IMR-90 (cell line): ENCODE measurements at regions not wholly inside any gene's neighbourhood (a gene's known extent, or its start where the extent isn't known, plus 50 kb on each side); places are given as distances from the start of the nearest gene placed in this dataset.

Experiments
- ATAC-seq: fragments of 200-7000 bp; cut with Tn5 transposase; 2 replicates; pipeline ENCODE4 v1.9.1; 2020; ENCODE audit warnings: low read depth, mild to moderate bottlenecking, moderate library complexity
- BruUV-seq: library from RNA; stranded (reverse); fragments of 400-500 nt; replicated peaks from 2 replicates; lab custom pipeline; 2021; lab: Mats Ljungman, UMichigan
- CTCF ChIA-PET: fragments of 300-600 bp; formaldehyde crosslinking; extraction: SDS; loops from one replicate; lab custom pipeline; 2021; ENCODE audit warnings: antibody characterized with exemption; lab: Yijun Ruan, JAX
- POLR2A ChIA-PET: fragments of 300-600 bp; sonication (Branson Sonifier 250); formaldehyde crosslinking; loops from one replicate; lab custom pipeline; 2022; ENCODE audit warnings: antibody characterized with exemption; ENCODE audit not compliant: unreplicated experiment; lab: Charles Lee
- DNase-seq: peaks from one replicate; pipeline ENCODE4 v3.0.0; 2013
- H2AFZ ChIP-seq: replicated peaks from 2 replicates; pipeline ENCODE3; 2013; ENCODE audit warnings: low read length, mild to moderate bottlenecking; ENCODE audit not compliant: poor library complexity
- H2AK5ac ChIP-seq: 2 replicates; pipeline ENCODE4 v1.6.1; 2013; ENCODE audit warnings: low read depth, low read length, inconsistent platforms
- H2AK9ac ChIP-seq: replicated peaks from 2 replicates; pipeline ENCODE3; 2013; ENCODE audit warnings: mild to moderate bottlenecking, low read depth, low read length, moderate library complexity; ENCODE audit not compliant: poor library complexity
- H2BK120ac ChIP-seq: 2 replicates; pipeline ENCODE4 v1.6.1; 2013; ENCODE audit warnings: low read depth, low read length, inconsistent platforms
- H2BK15ac ChIP-seq: 3 replicates; pipeline ENCODE4 v1.6.1; 2013; ENCODE audit warnings: low read depth, low read length, inconsistent platforms
- H2BK20ac ChIP-seq: 2 replicates; pipeline ENCODE4 v1.6.1; 2013; ENCODE audit warnings: low read depth, mild to moderate bottlenecking, inconsistent platforms, low read length, moderate library complexity
- H2BK5ac ChIP-seq: 2 replicates; pipeline ENCODE4 v1.6.1; 2013; ENCODE audit warnings: mild to moderate bottlenecking, low read depth, low read length, inconsistent platforms; ENCODE audit not compliant: poor library complexity, severe bottlenecking
- H3K14ac ChIP-seq: replicated peaks from 2 replicates; pipeline ENCODE4 v1.6.1; 2013; ENCODE audit warnings: low read depth, low read length, inconsistent platforms
- H3K18ac ChIP-seq: 2 replicates; pipeline ENCODE4 v1.6.1; 2013; ENCODE audit warnings: low read depth, low read length, control low read depth
- H3K23ac ChIP-seq: 2 replicates; pipeline ENCODE4 v1.6.1; 2013; ENCODE audit warnings: low read depth, low read length, inconsistent platforms
- H3K27ac ChIP-seq: 2 replicates; pipeline ENCODE4 v1.5.1; 2013; ENCODE audit warnings: mild to moderate bottlenecking, control low read depth, low read length; ENCODE audit not compliant: insufficient read depth
- H3K27me3 ChIP-seq: 2 replicates; pipeline ENCODE4 v1.6.1; 2013; ENCODE audit warnings: low read length; ENCODE audit not compliant: control insufficient read depth, insufficient read depth
- H3K36me3 ChIP-seq: 2 replicates; pipeline ENCODE4 v1.6.1; 2013; ENCODE audit warnings: low read length, mixed read lengths; ENCODE audit not compliant: control insufficient read depth, insufficient read depth
- H3K4ac ChIP-seq: 2 replicates; pipeline ENCODE4 v1.6.1; 2013; ENCODE audit warnings: low read depth, low read length, inconsistent platforms
- H3K4me1 ChIP-seq: 2 replicates; pipeline ENCODE4 v1.6.1; 2013; ENCODE audit warnings: low read length, mixed read lengths; ENCODE audit not compliant: control insufficient read depth, insufficient read depth
- H3K4me2 ChIP-seq: 2 replicates; pipeline ENCODE4 v1.6.1; 2013; ENCODE audit warnings: low read depth, mild to moderate bottlenecking, control low read depth, low read length, moderate library complexity
- H3K4me3 ChIP-seq: 2 replicates; pipeline ENCODE4 v1.5.1; 2013; ENCODE audit warnings: low read depth, mild to moderate bottlenecking, control low read depth, low read length, moderate library complexity; ENCODE audit not compliant: insufficient read depth
- H3K56ac ChIP-seq: 2 replicates; pipeline ENCODE4 v1.6.1; 2013; ENCODE audit warnings: low read length, inconsistent platforms; ENCODE audit not compliant: insufficient read depth; ENCODE audit errors: extremely low read depth
- H3K79me1 ChIP-seq, 2 experiments: 2 replicates each; pipeline ENCODE4 v1.6.1; 2013; ENCODE audit warnings: low read length in 2 of 2, inconsistent platforms in 1 of 2, low read depth in 1 of 2
- H3K9ac ChIP-seq: 2 replicates; pipeline ENCODE4 v1.6.1; 2013; ENCODE audit warnings: low read depth, low read length, control low read depth
- H3K9me1 ChIP-seq: 2 replicates; pipeline ENCODE4 v1.6.1; 2013; ENCODE audit warnings: low read length, inconsistent platforms; ENCODE audit not compliant: insufficient read depth
- H3K9me3 ChIP-seq: 2 replicates; pipeline ENCODE4 v1.6.1; 2013; ENCODE audit warnings: low read length; ENCODE audit not compliant: control insufficient read depth, insufficient read depth
- H4K20me1 ChIP-seq: 2 replicates; pipeline ENCODE4 v1.6.1; 2013; ENCODE audit warnings: low read length, inconsistent platforms; ENCODE audit not compliant: insufficient read depth
- H4K5ac ChIP-seq: 2 replicates; pipeline ENCODE4 v1.6.1; 2013; ENCODE audit warnings: mild to moderate bottlenecking, low read depth, low read length, control low read depth
- H4K8ac ChIP-seq, 2 experiments: 2 replicates each; pipeline ENCODE4 v1.6.1; 2013; ENCODE audit warnings: low read depth in 2 of 2, low read length in 2 of 2, control low read depth in 1 of 2, inconsistent platforms in 1 of 2
- H4K91ac ChIP-seq: 2 replicates; pipeline ENCODE4 v1.6.1; 2013; ENCODE audit warnings: low read depth, low read length, inconsistent platforms; ENCODE audit not compliant: insufficient read depth
- BHLHE40 ChIP-seq: fragments of 150-350 bp; IDR thresholded peaks from 2 replicates; pipeline ENCODE4 v1.6.1; 2016; ENCODE audit warnings: mild to moderate bottlenecking, low read depth, low read length
- CEBPB ChIP-seq: IDR thresholded peaks from 2 replicates; pipeline ENCODE4 v1.6.1; 2012; ENCODE audit warnings: low read depth, low read length, improper control_type of control experiment
- CHD1 ChIP-seq: IDR thresholded peaks from 2 replicates; pipeline ENCODE4 v1.6.1; 2012; ENCODE audit warnings: low read depth, low read length, improper control_type of control experiment
- CTCF ChIP-seq: conservative IDR thresholded peaks from 2 replicates; pipeline ENCODE4 v1.5.1; 2012; ENCODE audit warnings: mild to moderate bottlenecking, low read depth, low read length, improper control_type of control experiment
- ELK1 ChIP-seq: fragments of 150-350 bp; IDR thresholded peaks from 2 replicates; pipeline ENCODE4 v1.6.1; 2016; ENCODE audit warnings: low read depth, mild to moderate bottlenecking, low read length, moderate library complexity, borderline replicate concordance
- FOS ChIP-seq: fragments of 150-350 bp; IDR thresholded peaks from 2 replicates; pipeline ENCODE4 v1.6.1; 2016; ENCODE audit warnings: low read depth, low read length
- MAFK ChIP-seq: IDR thresholded peaks from 2 replicates; pipeline ENCODE4 v1.6.1; 2012; ENCODE audit warnings: low read depth, low read length, improper control_type of control experiment
- MAZ ChIP-seq: IDR thresholded peaks from 2 replicates; pipeline ENCODE4 v1.6.1; 2012; ENCODE audit warnings: low read depth, mild to moderate bottlenecking, low read length, improper control_type of control experiment, moderate library complexity, borderline replicate concordance
- NFE2L2 ChIP-seq: fragments of 150-350 bp; IDR thresholded peaks from 2 replicates; pipeline ENCODE4 v1.6.1; 2016; ENCODE audit warnings: low read depth, mild to moderate bottlenecking, low read length
- POLR2A ChIP-seq: IDR thresholded peaks from 2 replicates; pipeline ENCODE4 v1.6.1; 2012; ENCODE audit warnings: mild to moderate bottlenecking, low read depth, low read length
- RCOR1 ChIP-seq: IDR thresholded peaks from 2 replicates; pipeline ENCODE4 v1.6.1; 2012; ENCODE audit warnings: mild to moderate bottlenecking, low read length, improper control_type of control experiment; ENCODE audit not compliant: insufficient replicate concordance
- RFX5 ChIP-seq: IDR thresholded peaks from 2 replicates; pipeline ENCODE4 v1.8.0; 2012; ENCODE audit warnings: low read depth, mild to moderate bottlenecking, low read length, moderate library complexity
- SMC3 ChIP-seq: fragments of 150-350 bp; IDR thresholded peaks from 2 replicates; pipeline ENCODE4 v1.6.1; 2016; ENCODE audit warnings: low read depth, mild to moderate bottlenecking, antibody characterized with exemption, low read length, moderate library complexity
- WGBS, 2 experiments: methylation state at CpG; one replicate each; pipeline versions ENCODE4 v1.1.5 to v1.1.7; 2013; ENCODE audit warnings: missing lambda C conversion rate in 2 of 2; ENCODE audit not compliant: insufficient read length in 1 of 2; ENCODE audit errors: extremely low coverage in 2 of 2; 5-methylcytosine and 5-hydroxymethylcytosine counted together
- dilution Hi-C: fragments of 300-500 bp; cut with HindIII; formaldehyde crosslinking; loops from one replicate; pipeline ENCODE4 v1.14.3; 2018; ENCODE audit warnings: low sequenced_read_pairs; ENCODE audit not compliant: unreplicated experiment
- in situ Hi-C: fragments of 300-500 bp; cut with MboI; formaldehyde crosslinking; loops from 3 replicates; pipeline ENCODE4 v1.14.3; 2019; ENCODE audit warnings: low sequenced_read_pairs, inconsistent platforms, mixed read lengths
- intact Hi-C: fragments of 100-400 bp; cut with micrococcal nuclease; formaldehyde crosslinking; loops from 2 replicates; pipeline ENCODE4 v1.10.0; 2022

GRCh38 chr1:4847711-4848110 is 193.3 kb downstream of the AJAP1 start:
- 62% methylated on average over 3 of the region's 5 CpGs; no CpG with 5 or more reads in 1 of the 2 experiments for WGBS, 2 experiments
- no TSS peak for BruUV-seq
- Histone ChIP-seq H2BK15ac (no peak overlapping the region), H3K4me3 (no peak overlapping the region), H4K5ac (no peak overlapping the region), H4K8ac (no peak overlapping the region), H3K4me1 (no peaks in the 10 kb centered on the region), H3K27me3 (no peaks in the 10 kb centered on the region), H3K9me3 (peaks cover 17% of the 10 kb centered on the region), H4K91ac (no peak overlapping the region), H2BK20ac (no peak overlapping the region), H3K79me1 (no peaks in the 10 kb centered on the region), H3K36me3 (no peaks in the 10 kb centered on the region), H2BK5ac (no peak overlapping the region), H3K18ac (no peak overlapping the region), H3K27ac (no peak overlapping the region), H3K23ac (no peak overlapping the region), H2AK9ac (no peak overlapping the region), H2AFZ (no peak overlapping the region), H3K9me1 (no peaks in the 10 kb centered on the region), H4K20me1 (no peaks in the 10 kb centered on the region), H3K56ac (no peak overlapping the region), H3K14ac (no peak overlapping the region), H2BK120ac (no peak overlapping the region), H2AK5ac (no peak overlapping the region), H3K9ac (no peak overlapping the region), H3K4ac (no peak overlapping the region), H3K4me2 (no peak overlapping the region)
- ChIA-PET CTCF (no interaction called here), POLR2A (no interaction called here)
- dilution Hi-C loops (no loop called here), intact Hi-C loops (no loop called here), in situ Hi-C loops (no loop called here)
- ATAC-seq (no peak), DNase-seq (no peak)
- TF ChIP-seq CHD1, result no peak
- TF ChIP-seq RCOR1, result no peak
- TF ChIP-seq POLR2A, result no peak
- no peak for TF ChIP-seq ELK1
- TF ChIP-seq NFE2L2, result no peak
- TF ChIP-seq BHLHE40, result no peak
- no peak for TF ChIP-seq CTCF
- TF ChIP-seq SMC3, result no peak
- no peak for TF ChIP-seq MAFK
- no peak for TF ChIP-seq RFX5
- no peak for TF ChIP-seq MAZ
- no peak for TF ChIP-seq CEBPB
- TF ChIP-seq FOS, result no peak
